ENCODE measurements at regions not wholly inside any gene's neighbourhood (a gene's known extent, or its start where the extent isn't known, plus 50 kb on each side); places are given as distances from the start of the nearest gene placed in this dataset.

DNA sequence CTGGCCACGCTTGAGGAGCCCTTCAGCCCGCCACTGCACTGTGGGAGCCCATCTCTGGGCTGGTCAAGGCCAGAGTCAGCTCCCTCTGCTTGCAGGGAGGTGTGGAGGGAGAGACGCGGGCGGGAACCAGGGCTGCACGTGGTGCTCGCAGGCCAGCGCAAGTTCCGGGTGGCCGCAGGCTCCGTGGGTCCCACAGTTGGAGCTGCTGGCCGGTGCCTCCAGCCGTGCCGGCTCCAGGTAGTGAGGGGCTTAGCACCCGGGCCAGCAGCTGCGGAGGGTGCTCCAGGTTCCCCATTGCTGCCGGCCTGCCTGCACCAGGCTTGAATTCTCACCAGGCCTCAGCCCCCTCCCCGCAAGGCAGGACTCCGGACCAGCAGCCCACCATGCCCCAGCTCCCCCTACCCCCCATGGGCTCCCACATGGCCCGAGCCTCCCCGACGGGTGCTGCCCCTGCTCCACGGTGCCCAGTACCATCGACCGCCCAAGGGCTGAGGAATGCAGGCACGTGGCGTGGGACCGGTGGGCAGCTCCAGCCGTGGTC lies 192.8 kb upstream of the IZUMO3 start:
- TF ChIP-seq GATA2 (IDR thresholded peaks at IDR 0.05; ENCODE audit: low read depth, low read length) (no peak), GATA3 (IDR thresholded peaks at IDR 0.05; ENCODE audit: low read depth, low read length) (no peak)

Measured in SH-SY5Y (cell line).